Suprapubic skin (tissue), 4 donors: ENCODE measurements at regions not wholly inside any gene's neighbourhood (a gene's known extent, or its start where the extent isn't known, plus 50 kb on each side); places are given as distances from the start of the nearest gene placed in this dataset.

Experiments used
- DNase-seq, 2 donors: peaks; one replicate each; pipeline ENCODE4 v3.0.0-alpha.2; 2019; ENCODE audit warnings: low spot score in 2 of 2
- H3K27ac ChIP-seq: fragments of 200-600 bp; sonication (generic); one replicate; pipeline ENCODE4 v1.5.1; 2019
- H3K27me3 ChIP-seq: fragments of 200-600 bp; sonication (generic); one replicate; pipeline ENCODE4 v1.5.1; 2019
- H3K36me3 ChIP-seq: fragments of 200-600 bp; sonication (generic); one replicate; pipeline ENCODE4 v1.5.1; 2019
- H3K4me1 ChIP-seq: fragments of 200-600 bp; sonication (generic); one replicate; pipeline ENCODE4 v1.5.1; 2019
- H3K4me3 ChIP-seq: fragments of 200-600 bp; sonication (generic); one replicate; pipeline ENCODE4 v1.5.1; 2019; ENCODE audit warnings: mild to moderate bottlenecking
- H3K9me3 ChIP-seq: fragments of 200-600 bp; sonication (generic); one replicate; pipeline ENCODE4 v1.5.1; 2019
- EP300 ChIP-seq: sonication (generic); formaldehyde crosslinking; IDR thresholded peaks from one replicate; pipeline ENCODE4 v1.6.1; 2017; ENCODE audit warnings: antibody characterized with exemption
- POLR2A ChIP-seq, 2 donors: fragments of 450-650 bp; IDR thresholded peaks; one replicate each; pipeline ENCODE4 v1.6.1; 2017; ENCODE audit warnings: antibody characterized with exemption in 2 of 2, mild to moderate bottlenecking in 2 of 2, moderate library complexity in 2 of 2
- POLR2AphosphoS5 ChIP-seq, 3 donors: sonication (generic); formaldehyde crosslinking; IDR thresholded peaks; one replicate each; pipeline ENCODE4 v1.6.1; 2017; ENCODE audit warnings: antibody characterized with exemption in 3 of 3
- WGBS: methylation state at CpG from one replicate; pipeline ENCODE4 v1.1.5; 2018; 5-methylcytosine and 5-hydroxymethylcytosine counted together
- TF ChIP-seq, protein P1 (sequence below), 2 donors: fragments of 200-600 bp in 1 of 2; fragments of 450-650 bp in 1 of 2; sonication (generic) in 1 of 2; IDR thresholded peaks; one replicate each; pipeline ENCODE4 v1.5.1; 2016 to 2019; ENCODE audit warnings: antibody characterized with exemption in 2 of 2, mild to moderate bottlenecking in 1 of 2, moderate library complexity in 1 of 2

DNA sequence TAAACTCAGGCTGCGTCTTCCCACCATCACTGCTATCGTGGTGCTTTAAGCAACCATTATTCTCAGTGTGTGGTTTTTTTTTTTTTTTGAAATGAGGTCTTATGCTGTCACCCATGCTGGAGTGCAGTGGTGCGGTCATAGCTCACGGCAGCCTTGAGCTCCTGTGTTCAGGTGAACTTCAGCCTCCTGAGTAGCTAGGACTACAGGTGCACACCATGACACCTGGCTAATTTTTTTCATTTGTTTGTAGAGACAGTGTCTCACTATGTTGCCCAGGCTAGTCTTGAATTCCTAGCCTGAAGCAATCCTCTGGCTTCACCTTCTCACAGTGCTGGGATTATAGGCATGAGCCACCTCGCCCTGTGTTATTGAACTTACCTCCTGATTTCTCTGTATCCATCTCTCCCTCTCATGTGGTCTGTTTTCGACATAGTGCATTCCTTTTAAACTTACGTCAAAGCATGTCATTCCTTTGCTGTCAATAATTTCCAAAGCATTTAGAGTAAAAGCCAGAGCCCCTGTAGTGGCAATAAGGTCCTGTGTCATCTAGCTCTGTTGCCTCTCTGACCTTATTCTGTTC, 255.5 kb downstream of the SNAPC1 start:
- no peaks in the 10 kb centered on the region for H3K9me3 ChIP-seq
- 72% methylated on average over 7 of the region's 7 CpGs for WGBS
- TF ChIP-seq POLR2A (IDR thresholded peaks at IDR 0.05) (no peak), EP300 (no peak), POLR2AphosphoS5 (IDR thresholded peaks at IDR 0.05) (no peak)
- TF ChIP-seq, protein P1, sequence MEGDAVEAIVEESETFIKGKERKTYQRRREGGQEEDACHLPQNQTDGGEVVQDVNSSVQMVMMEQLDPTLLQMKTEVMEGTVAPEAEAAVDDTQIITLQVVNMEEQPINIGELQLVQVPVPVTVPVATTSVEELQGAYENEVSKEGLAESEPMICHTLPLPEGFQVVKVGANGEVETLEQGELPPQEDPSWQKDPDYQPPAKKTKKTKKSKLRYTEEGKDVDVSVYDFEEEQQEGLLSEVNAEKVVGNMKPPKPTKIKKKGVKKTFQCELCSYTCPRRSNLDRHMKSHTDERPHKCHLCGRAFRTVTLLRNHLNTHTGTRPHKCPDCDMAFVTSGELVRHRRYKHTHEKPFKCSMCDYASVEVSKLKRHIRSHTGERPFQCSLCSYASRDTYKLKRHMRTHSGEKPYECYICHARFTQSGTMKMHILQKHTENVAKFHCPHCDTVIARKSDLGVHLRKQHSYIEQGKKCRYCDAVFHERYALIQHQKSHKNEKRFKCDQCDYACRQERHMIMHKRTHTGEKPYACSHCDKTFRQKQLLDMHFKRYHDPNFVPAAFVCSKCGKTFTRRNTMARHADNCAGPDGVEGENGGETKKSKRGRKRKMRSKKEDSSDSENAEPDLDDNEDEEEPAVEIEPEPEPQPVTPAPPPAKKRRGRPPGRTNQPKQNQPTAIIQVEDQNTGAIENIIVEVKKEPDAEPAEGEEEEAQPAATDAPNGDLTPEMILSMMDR (IDR thresholded peaks at IDR 0.05): no peak
- no peak overlapping the region for H3K4me3 ChIP-seq
- no peaks in the 10 kb centered on the region for H3K36me3 ChIP-seq
- H3K27ac ChIP-seq: no peak overlapping the region
- H3K4me1 ChIP-seq: no peaks in the 10 kb centered on the region
- DNase-seq: no peak
- H3K27me3 ChIP-seq: no peaks in the 10 kb centered on the region

DNA sequence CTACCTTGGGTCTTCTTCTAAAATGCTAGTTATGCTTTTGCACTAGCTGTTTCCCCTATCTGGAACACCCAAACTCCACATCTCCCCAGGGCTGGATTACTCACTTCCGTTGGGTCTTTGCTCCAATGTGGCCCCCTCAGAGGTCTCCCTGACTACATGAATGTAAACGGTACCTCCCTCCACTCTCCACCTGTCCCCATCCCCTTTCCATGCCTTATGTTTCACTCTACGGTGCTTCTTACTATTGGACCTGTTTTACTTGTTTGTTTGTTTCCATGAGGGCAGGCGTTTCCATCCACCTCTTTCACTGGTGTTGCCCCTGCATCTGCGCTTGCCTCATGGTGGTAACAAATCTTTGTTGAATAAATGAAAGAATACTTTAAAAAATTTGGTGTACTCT, 256.4 kb downstream of the SNAPC1 start:
- Histone ChIP-seq H3K27me3 (no peaks in the 10 kb centered on the region), H3K4me1 (no peaks in the 10 kb centered on the region), H3K9me3 (no peaks in the 10 kb centered on the region), H3K27ac (no peak overlapping the region), H3K4me3 (no peak overlapping the region), H3K36me3 (no peaks in the 10 kb centered on the region)
- DNase-seq: no peak
- 69% methylated on average over 5 of the region's 5 CpGs for WGBS
- TF ChIP-seq POLR2AphosphoS5 (IDR thresholded peaks at IDR 0.05): no peak
- TF ChIP-seq, protein P1 (IDR thresholded peaks at IDR 0.05): no peak
- no peak for TF ChIP-seq EP300
- TF ChIP-seq POLR2A (IDR thresholded peaks at IDR 0.05): no peak

DNA sequence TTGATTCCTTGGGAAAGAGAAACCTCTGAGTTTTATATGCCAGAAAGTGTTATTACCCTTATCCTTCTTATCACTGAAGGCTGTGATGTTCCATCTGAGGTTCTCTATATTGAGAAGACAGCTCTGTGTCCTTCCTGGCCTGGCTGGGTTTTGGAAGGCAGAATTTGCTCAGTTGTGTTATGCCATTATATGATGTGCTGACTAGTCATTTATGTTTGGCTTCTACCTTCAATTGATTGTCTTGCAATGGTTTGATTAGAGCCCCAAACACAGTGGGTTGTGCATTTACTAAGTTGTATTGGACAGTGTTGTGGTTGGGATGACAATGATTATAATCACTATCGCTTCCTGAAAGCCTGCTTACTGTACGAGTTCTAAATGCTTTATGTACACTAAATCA, 265.7 kb downstream of the SNAPC1 start:
- DNase-seq: no peak
- Histone ChIP-seq H3K27me3 (no peaks in the 10 kb centered on the region), H3K4me3 (no peak overlapping the region), H3K27ac (no peak overlapping the region), H3K9me3 (no peaks in the 10 kb centered on the region), H3K4me1 (no peaks in the 10 kb centered on the region), H3K36me3 (no peaks in the 10 kb centered on the region)
- WGBS: 46% methylated on average over 2 of the region's 2 CpGs
- TF ChIP-seq POLR2AphosphoS5 (IDR thresholded peaks at IDR 0.05) (no peak), POLR2A (IDR thresholded peaks at IDR 0.05) (no peak), EP300 (no peak)
- TF ChIP-seq, protein P1 (IDR thresholded peaks at IDR 0.05): no peak

DNA sequence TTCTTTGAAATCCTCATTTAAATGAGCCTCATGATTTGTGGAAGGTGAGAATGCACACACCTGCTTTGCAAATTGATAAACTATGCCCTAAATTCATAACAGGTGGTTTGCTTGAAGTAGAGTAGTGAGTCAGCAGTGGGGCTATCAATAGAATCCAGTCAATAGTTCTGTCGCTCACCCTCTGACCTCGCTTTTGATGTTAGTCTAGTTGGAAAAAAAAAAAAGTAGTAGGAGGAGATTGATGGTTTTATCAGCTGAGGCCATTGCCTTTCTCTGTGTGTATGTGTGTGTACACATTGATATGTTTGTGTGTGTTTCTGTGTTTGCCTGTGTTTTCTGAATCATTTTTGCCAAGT, 267.3 kb downstream of the SNAPC1 start:
- no peaks in the 10 kb centered on the region for H3K4me1 ChIP-seq
- DNase-seq: no peak
- TF ChIP-seq POLR2A (IDR thresholded peaks at IDR 0.05): no peak
- TF ChIP-seq, protein P1 (IDR thresholded peaks at IDR 0.05): no peak
- no peak for TF ChIP-seq EP300
- no peak for TF ChIP-seq POLR2AphosphoS5 (IDR thresholded peaks at IDR 0.05)
- H3K9me3 ChIP-seq: no peaks in the 10 kb centered on the region
- WGBS: 81% methylated on average over 2 of the region's 2 CpGs
- no peaks in the 10 kb centered on the region for H3K36me3 ChIP-seq
- no peak overlapping the region for H3K4me3 ChIP-seq
- no peaks in the 10 kb centered on the region for H3K27me3 ChIP-seq
- H3K27ac ChIP-seq: no peak overlapping the region

DNA sequence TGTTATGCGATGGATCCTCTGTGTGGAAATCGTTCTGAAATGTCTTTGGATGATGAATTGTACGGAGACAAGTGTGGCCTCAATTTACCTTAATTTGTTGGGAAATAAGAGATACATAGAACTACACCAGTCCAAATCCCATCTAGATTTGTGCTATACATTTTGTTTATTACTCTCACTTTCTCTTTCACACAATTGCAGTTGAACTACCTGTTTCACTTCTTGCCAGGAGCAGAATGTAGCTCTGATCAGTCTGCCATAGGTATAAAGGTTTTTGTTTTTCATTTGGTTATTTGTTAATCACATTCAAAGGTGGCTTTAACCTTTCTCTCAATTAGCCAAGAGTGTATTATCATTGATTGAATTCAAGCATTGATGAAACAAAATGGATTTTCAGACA, 268.2 kb downstream of the SNAPC1 start:
- DNase-seq: no peak
- H3K27me3 ChIP-seq: no peaks in the 10 kb centered on the region
- 92% methylated on average over 3 of the region's 3 CpGs for WGBS
- no peaks in the 10 kb centered on the region for H3K36me3 ChIP-seq
- H3K4me1 ChIP-seq: no peaks in the 10 kb centered on the region
- TF ChIP-seq EP300 (no peak), POLR2AphosphoS5 (IDR thresholded peaks at IDR 0.05) (no peak), POLR2A (IDR thresholded peaks at IDR 0.05) (no peak)
- TF ChIP-seq, protein P1 (IDR thresholded peaks at IDR 0.05): no peak
- H3K27ac ChIP-seq: no peak overlapping the region
- H3K9me3 ChIP-seq: no peaks in the 10 kb centered on the region
- no peak overlapping the region for H3K4me3 ChIP-seq
